Calu3 (cell line): ENCODE measurements at regions not wholly inside any gene's neighbourhood (a gene's known extent, or its start where the extent isn't known, plus 50 kb on each side); places are given as distances from the start of the nearest gene placed in this dataset.

Experiments
- BruUV-seq: library from RNA; stranded (reverse); fragments of 400-500 nt; replicated peaks from 2 replicates; lab custom pipeline; 2021; lab: Mats Ljungman, UMichigan
- CTCF ChIA-PET: fragments of 300-600 bp; sonication (Branson Sonifier 250); formaldehyde crosslinking; loops from one replicate; lab custom pipeline; 2022; ENCODE audit warnings: antibody characterized with exemption; lab: Charles Lee
- DNase-seq: peaks from one replicate; pipeline ENCODE4 v3.0.0; 2022
- H3K27ac Mint-ChIP-seq: one replicate; pipeline ENCODE4 v1.8.0; 2022; ENCODE audit warnings: mixed read lengths; ENCODE audit not compliant: unreplicated experiment
- H3K27me3 Mint-ChIP-seq: one replicate; pipeline ENCODE4 v1.8.0; 2022; ENCODE audit warnings: mixed read lengths; ENCODE audit not compliant: unreplicated experiment
- H3K36me3 Mint-ChIP-seq: one replicate; pipeline ENCODE4 v1.8.0; 2022; ENCODE audit warnings: mild to moderate bottlenecking, moderate library complexity, mixed read lengths; ENCODE audit not compliant: insufficient read depth, unreplicated experiment
- H3K4me1 Mint-ChIP-seq: one replicate; pipeline ENCODE4 v1.8.0; 2022; ENCODE audit warnings: mild to moderate bottlenecking, low read depth, mixed read lengths; ENCODE audit not compliant: unreplicated experiment
- H3K4me3 Mint-ChIP-seq: one replicate; pipeline ENCODE4 v1.8.0; 2022; ENCODE audit warnings: mild to moderate bottlenecking, low read depth, moderate library complexity, mixed read lengths; ENCODE audit not compliant: unreplicated experiment
- H3K9me3 Mint-ChIP-seq: one replicate; pipeline ENCODE4 v1.8.0; 2022; ENCODE audit warnings: low read depth, mixed read lengths; ENCODE audit not compliant: unreplicated experiment
- CTCF ChIP-seq: fragments of 200-600 bp; IDR thresholded peaks from one replicate; pipeline ENCODE4 v1.8.0; 2022; ENCODE audit warnings: antibody characterized with exemption; ENCODE audit not compliant: unreplicated experiment
- intact Hi-C: fragments of 100-400 bp; cut with micrococcal nuclease; formaldehyde crosslinking; loops from one replicate; pipeline ENCODE4 v1.10.0; 2022; ENCODE audit not compliant: unreplicated experiment

DNA sequence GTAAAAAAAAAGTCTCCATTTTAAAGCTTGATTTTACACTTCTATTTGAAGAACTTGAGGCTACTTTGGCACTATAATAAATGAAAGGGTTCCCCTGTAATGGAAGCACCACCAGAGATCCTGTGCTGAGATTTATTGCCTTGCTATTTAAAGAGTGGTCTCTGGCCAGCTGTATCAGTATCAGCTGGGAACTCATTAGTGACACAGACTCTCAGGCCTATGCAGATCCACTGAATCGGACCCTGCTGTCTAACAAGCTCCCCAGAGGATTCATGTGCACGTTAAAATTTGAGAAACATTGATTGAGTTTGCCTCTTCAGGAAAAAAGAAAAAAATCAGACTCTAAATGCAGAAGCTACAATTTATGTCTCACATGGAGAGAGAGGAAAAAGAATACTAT is 299.9 kb upstream of the BMP2 start:
- H3K27me3 Mint-ChIP-seq, result no peaks in the 10 kb centered on the region
- no peaks in the 10 kb centered on the region for H3K36me3 Mint-ChIP-seq
- no peak for TF ChIP-seq CTCF
- BruUV-seq, result no TSS peak
- no peak overlapping the region for H3K4me3 Mint-ChIP-seq
- no peaks in the 10 kb centered on the region for H3K4me1 Mint-ChIP-seq
- no peak overlapping the region for H3K27ac Mint-ChIP-seq
- no peak for DNase-seq
- CTCF ChIA-PET, result no interaction called here
- peaks cover 2% of the 10 kb centered on the region for H3K9me3 Mint-ChIP-seq
- intact Hi-C loops, result no loop called here

- H3K27ac Mint-ChIP-seq, result no peak overlapping the region
- no peak for DNase-seq
- no peaks in the 10 kb centered on the region for H3K27me3 Mint-ChIP-seq
- CTCF ChIA-PET, result no interaction called here
- intact Hi-C loops, result no loop called here
- BruUV-seq, result no TSS peak
- H3K4me1 Mint-ChIP-seq, result no peaks in the 10 kb centered on the region
- peaks cover 2% of the 10 kb centered on the region for H3K9me3 Mint-ChIP-seq
- no peaks in the 10 kb centered on the region for H3K36me3 Mint-ChIP-seq
- no peak for TF ChIP-seq CTCF
- H3K4me3 Mint-ChIP-seq, result no peak overlapping the region
Observed at GRCh38 chr20:6466075-6466810, 301.2 kb upstream of the BMP2 start.

GRCh38 chr20:6450841-6451240 is 316.6 kb upstream of the BMP2 start:
- Mint-ChIP-seq H3K4me3 (no peak overlapping the region), H3K27me3 (no peaks in the 10 kb centered on the region), H3K36me3 (no peaks in the 10 kb centered on the region), H3K9me3 (no peaks in the 10 kb centered on the region), H3K4me1 (peaks cover 15% of the 10 kb centered on the region), H3K27ac (no peak overlapping the region)
- CTCF ChIA-PET, result no interaction called here
- no peak for TF ChIP-seq CTCF
- intact Hi-C loops, result no loop called here
- no TSS peak for BruUV-seq
- no peak for DNase-seq

DNA sequence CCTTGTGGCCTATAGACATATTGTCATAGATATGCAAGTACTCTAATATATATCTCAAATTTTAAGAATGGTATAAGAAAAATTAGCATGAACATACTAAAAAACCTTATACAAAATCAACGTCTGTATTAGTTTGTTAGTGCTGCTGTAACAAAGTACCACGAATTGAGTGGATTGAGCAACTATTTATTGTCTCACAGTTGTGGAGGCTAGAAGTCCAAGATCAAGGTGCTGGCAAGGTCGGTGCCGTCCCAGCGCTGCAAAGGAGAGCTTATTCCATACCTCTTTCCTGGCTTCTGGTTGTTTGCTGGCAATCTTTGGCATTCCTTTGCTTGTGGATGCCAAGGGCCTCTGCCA is 317.6 kb upstream of the FERMT1 start:
- no peaks in the 10 kb centered on the region for H3K4me1 Mint-ChIP-seq
- BruUV-seq, result no TSS peak
- no peaks in the 10 kb centered on the region for H3K9me3 Mint-ChIP-seq
- H3K27me3 Mint-ChIP-seq, result no peaks in the 10 kb centered on the region
- H3K36me3 Mint-ChIP-seq, result no peaks in the 10 kb centered on the region
- intact Hi-C loops, result no loop called here
- no peak overlapping the region for H3K27ac Mint-ChIP-seq
- TF ChIP-seq CTCF, result no peak
- H3K4me3 Mint-ChIP-seq, result no peak overlapping the region
- DNase-seq, result no peak
- CTCF ChIA-PET, result no interaction called here
